ENCODE measurements at regions not wholly inside any gene's neighbourhood (a gene's known extent, or its start where the extent isn't known, plus 50 kb on each side); places are given as distances from the start of the nearest gene placed in this dataset.

DNA sequence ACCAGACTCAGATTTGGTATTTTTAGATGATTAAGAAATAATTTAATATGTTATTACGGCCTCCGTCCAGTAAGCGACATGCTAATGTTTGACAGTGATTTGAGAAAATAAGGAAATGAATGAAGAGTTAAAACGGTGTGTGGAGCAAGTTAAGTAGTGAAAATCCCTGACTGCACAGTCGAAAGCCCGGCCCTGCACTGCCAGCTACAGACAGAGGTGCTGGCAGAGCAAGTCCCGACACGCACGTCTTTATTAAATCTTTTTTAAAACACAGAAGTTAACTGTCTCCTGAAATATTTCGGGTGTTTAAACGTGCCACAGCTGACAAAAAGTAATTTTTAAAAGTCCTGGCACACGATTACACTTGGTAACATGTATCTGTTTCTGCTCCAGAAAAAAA is 293.4 kb upstream of the RNF32 start:
- no peak for TF ChIP-seq POLR2A (IDR thresholded peaks at IDR 0.05)
- TF ChIP-seq, protein P1, sequence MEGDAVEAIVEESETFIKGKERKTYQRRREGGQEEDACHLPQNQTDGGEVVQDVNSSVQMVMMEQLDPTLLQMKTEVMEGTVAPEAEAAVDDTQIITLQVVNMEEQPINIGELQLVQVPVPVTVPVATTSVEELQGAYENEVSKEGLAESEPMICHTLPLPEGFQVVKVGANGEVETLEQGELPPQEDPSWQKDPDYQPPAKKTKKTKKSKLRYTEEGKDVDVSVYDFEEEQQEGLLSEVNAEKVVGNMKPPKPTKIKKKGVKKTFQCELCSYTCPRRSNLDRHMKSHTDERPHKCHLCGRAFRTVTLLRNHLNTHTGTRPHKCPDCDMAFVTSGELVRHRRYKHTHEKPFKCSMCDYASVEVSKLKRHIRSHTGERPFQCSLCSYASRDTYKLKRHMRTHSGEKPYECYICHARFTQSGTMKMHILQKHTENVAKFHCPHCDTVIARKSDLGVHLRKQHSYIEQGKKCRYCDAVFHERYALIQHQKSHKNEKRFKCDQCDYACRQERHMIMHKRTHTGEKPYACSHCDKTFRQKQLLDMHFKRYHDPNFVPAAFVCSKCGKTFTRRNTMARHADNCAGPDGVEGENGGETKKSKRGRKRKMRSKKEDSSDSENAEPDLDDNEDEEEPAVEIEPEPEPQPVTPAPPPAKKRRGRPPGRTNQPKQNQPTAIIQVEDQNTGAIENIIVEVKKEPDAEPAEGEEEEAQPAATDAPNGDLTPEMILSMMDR (IDR thresholded peaks at IDR 0.05 in 8 of 11, conservative IDR thresholded peaks at IDR 0.05 in 3 of 11), result no peak
